ENCODE measurements at regions not wholly inside any gene's neighbourhood (a gene's known extent, or its start where the extent isn't known, plus 50 kb on each side); places are given as distances from the start of the nearest gene placed in this dataset.

DNA sequence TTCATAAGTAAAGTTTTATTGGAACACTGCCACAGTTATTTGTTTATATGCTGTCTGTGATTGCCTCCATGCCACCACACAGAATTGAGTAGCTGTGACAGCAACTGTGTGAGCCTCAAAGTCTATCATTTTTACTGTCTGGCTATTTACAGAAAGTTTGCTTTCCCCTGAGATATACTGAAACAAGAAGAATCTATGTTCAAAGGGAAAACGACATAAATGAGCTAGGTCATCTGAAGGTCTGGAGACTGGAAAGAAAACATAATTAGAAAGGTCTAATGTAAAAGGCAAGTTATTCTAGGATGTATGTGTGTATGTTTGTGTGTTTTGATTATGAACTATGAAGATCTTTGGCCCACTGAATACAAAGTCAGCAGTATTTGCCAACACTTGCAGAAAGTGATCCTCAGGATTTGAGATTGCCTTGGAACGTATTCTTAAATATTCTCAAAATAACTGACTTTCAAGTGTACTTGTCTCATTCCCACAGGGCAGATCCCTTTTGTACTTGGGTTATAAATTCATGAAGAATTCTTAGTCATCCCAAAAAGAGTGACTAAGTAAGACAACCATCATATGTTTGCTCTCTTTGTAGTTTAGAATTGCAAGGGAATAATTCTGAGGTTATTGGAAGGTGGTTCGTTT lies 677.7 kb downstream of the DOK5 start:
- no peak for DNase-seq (ENCODE audit: low spot score in 2 of 2, unreplicated experiment in 2 of 2)
- TF ChIP-seq, protein P1, sequence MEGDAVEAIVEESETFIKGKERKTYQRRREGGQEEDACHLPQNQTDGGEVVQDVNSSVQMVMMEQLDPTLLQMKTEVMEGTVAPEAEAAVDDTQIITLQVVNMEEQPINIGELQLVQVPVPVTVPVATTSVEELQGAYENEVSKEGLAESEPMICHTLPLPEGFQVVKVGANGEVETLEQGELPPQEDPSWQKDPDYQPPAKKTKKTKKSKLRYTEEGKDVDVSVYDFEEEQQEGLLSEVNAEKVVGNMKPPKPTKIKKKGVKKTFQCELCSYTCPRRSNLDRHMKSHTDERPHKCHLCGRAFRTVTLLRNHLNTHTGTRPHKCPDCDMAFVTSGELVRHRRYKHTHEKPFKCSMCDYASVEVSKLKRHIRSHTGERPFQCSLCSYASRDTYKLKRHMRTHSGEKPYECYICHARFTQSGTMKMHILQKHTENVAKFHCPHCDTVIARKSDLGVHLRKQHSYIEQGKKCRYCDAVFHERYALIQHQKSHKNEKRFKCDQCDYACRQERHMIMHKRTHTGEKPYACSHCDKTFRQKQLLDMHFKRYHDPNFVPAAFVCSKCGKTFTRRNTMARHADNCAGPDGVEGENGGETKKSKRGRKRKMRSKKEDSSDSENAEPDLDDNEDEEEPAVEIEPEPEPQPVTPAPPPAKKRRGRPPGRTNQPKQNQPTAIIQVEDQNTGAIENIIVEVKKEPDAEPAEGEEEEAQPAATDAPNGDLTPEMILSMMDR (IDR thresholded peaks at IDR 0.05; ENCODE audit: unreplicated experiment), result no peak
- no peak overlapping the region for H3K27ac Mint-ChIP-seq
- no peaks in the 10 kb centered on the region for H3K27me3 Mint-ChIP-seq (ENCODE audit: low read depth)
- no peaks in the 10 kb centered on the region for H3K4me1 Mint-ChIP-seq
- no peaks in the 10 kb centered on the region for H3K36me3 Mint-ChIP-seq
- no peak overlapping the region for H3K4me3 Mint-ChIP-seq
- peaks cover 17% of the 10 kb centered on the region for H3K9me3 Mint-ChIP-seq

DNA sequence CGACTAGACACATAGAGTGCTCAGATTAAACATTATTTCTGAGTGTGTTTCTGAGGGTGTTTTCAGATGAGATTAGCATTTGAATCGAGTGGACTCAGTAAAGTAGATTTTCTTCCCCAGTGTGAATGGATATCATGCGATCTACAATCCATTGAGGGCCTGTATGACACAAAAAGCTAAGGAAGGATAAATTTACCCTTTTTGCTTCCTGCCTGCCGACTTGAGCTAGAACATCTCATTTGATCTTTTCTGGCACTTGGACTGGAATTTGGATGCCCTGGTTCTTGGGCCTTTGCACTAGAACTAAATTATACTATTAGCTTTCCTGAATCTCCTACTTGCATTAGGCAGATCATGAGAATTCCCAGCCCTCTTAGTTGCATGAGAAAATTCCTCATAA lies 675.8 kb downstream of the DOK5 start:
- H3K9me3 Mint-ChIP-seq, result peaks cover 10% of the 10 kb centered on the region
- H3K27me3 Mint-ChIP-seq (ENCODE audit: low read depth), result no peaks in the 10 kb centered on the region
- no peaks in the 10 kb centered on the region for H3K4me1 Mint-ChIP-seq
- no peak for DNase-seq (ENCODE audit: low spot score in 2 of 2, unreplicated experiment in 2 of 2)
- H3K4me3 Mint-ChIP-seq, result no peak overlapping the region
- TF ChIP-seq, protein P1 (IDR thresholded peaks at IDR 0.05; ENCODE audit: unreplicated experiment), result no peak
- H3K27ac Mint-ChIP-seq, result no peak overlapping the region
- no peaks in the 10 kb centered on the region for H3K36me3 Mint-ChIP-seq

DNA sequence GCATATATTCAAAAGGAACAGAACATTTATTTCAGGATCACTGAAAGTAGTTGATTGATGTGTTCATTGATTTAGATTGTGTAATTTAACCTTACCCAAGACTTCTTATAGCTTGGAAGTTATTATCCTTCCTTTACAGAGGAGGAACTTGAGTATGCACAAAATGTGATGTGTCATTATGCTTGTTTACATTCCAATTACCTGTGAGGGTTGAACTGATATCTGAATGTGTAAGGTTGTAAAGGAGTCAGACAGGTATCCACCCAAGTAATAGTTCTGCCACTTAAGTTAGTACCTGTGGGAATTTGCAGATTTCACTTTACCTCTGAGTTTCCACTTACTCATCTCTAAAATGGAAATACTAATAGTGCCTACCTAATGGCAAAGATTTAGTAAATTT lies 668.2 kb downstream of the DOK5 start:
- Mint-ChIP-seq H3K27me3 (ENCODE audit: low read depth) (peaks cover 2% of the 10 kb centered on the region), H3K9me3 (peaks cover 6% of the 10 kb centered on the region), H3K27ac (no peak overlapping the region), H3K4me3 (no peak overlapping the region), H3K4me1 (no peaks in the 10 kb centered on the region), H3K36me3 (no peaks in the 10 kb centered on the region)
- TF ChIP-seq, protein P1 (IDR thresholded peaks at IDR 0.05; ENCODE audit: unreplicated experiment), result no peak
- DNase-seq (ENCODE audit: low spot score in 2 of 2, unreplicated experiment in 2 of 2), result no peak

DNA sequence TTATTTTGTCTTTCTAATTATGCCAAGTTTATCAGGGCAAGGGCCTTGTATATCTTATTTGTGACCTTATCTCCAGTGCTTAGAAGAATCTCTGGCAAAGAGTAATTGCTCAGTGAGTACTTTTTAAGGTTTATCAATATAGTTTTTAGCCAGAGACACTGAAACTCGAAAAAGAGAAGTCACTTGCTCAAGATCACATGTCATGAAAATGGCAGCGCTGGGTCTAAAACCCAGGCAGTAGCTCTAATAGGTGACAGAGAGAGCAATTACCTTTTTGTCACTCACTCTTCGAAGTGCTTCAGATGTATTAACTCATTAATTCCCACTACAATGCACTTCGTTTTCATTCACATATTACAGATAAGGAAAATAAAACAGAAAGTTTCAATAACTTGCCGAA lies 667.5 kb downstream of the DOK5 start:
- H3K9me3 Mint-ChIP-seq, result peaks cover 6% of the 10 kb centered on the region
- no peak overlapping the region for H3K27ac Mint-ChIP-seq
- H3K36me3 Mint-ChIP-seq, result no peaks in the 10 kb centered on the region
- H3K4me1 Mint-ChIP-seq, result no peaks in the 10 kb centered on the region
- H3K27me3 Mint-ChIP-seq (ENCODE audit: low read depth), result peaks cover 6% of the 10 kb centered on the region
- H3K4me3 Mint-ChIP-seq, result no peak overlapping the region
- DNase-seq (ENCODE audit: low spot score in 2 of 2, unreplicated experiment in 2 of 2), result no peak
- TF ChIP-seq, protein P1 (IDR thresholded peaks at IDR 0.05; ENCODE audit: unreplicated experiment), result no peak

DNA sequence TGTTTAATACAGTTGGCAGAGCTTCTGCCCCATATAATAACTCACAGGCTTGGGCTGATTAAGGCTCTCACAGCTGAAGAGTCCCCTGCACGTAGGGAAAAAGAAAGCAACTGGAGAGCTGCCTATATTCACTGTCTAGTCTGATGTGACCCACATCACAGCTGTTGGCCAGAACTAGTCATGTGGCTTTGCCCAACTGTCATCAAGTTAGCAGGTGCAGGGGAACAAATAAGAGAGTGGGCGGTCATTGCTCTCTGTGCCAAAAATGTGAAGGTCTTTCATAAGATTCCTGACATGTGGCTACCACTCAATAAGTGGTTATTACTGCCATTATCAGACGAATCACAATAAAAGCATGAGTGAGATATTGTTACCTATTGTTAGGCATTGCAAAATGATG lies 665.2 kb downstream of the DOK5 start:
- Mint-ChIP-seq H3K27ac (no peak overlapping the region), H3K4me3 (no peak overlapping the region), H3K9me3 (peaks cover 4% of the 10 kb centered on the region), H3K4me1 (no peaks in the 10 kb centered on the region), H3K27me3 (ENCODE audit: low read depth) (peaks cover 10% of the 10 kb centered on the region), H3K36me3 (no peaks in the 10 kb centered on the region)
- TF ChIP-seq, protein P1 (IDR thresholded peaks at IDR 0.05; ENCODE audit: unreplicated experiment), result no peak
- no peak for DNase-seq (ENCODE audit: low spot score in 2 of 2, unreplicated experiment in 2 of 2)

All from mesothelial cell of epicardium (in vitro differentiated cells).